ENCODE measurements at regions not wholly inside any gene's neighbourhood (a gene's known extent, or its start where the extent isn't known, plus 50 kb on each side); places are given as distances from the start of the nearest gene placed in this dataset.
"Not testable (repeated sequence)": the region's sequence is repeated elsewhere in the genome, so short reads cannot be mapped to it uniquely, and the experiment has no call there.

GRCh38 chr16:5205361-5206040 is 107.9 kb upstream of the EEF2KMT start (continued):
- TF ChIP-seq ZNF462 (CRISPR knock-in tag; IDR thresholded peaks at IDR 0.05) (no peak), CREB1 (CRISPR knock-in tag; IDR thresholded peaks at IDR 0.05; ENCODE audit: low read depth) (no peak)
- TF ChIP-seq, protein P1, sequence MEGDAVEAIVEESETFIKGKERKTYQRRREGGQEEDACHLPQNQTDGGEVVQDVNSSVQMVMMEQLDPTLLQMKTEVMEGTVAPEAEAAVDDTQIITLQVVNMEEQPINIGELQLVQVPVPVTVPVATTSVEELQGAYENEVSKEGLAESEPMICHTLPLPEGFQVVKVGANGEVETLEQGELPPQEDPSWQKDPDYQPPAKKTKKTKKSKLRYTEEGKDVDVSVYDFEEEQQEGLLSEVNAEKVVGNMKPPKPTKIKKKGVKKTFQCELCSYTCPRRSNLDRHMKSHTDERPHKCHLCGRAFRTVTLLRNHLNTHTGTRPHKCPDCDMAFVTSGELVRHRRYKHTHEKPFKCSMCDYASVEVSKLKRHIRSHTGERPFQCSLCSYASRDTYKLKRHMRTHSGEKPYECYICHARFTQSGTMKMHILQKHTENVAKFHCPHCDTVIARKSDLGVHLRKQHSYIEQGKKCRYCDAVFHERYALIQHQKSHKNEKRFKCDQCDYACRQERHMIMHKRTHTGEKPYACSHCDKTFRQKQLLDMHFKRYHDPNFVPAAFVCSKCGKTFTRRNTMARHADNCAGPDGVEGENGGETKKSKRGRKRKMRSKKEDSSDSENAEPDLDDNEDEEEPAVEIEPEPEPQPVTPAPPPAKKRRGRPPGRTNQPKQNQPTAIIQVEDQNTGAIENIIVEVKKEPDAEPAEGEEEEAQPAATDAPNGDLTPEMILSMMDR (conservative IDR thresholded peaks at IDR 0.05; ENCODE audit: low read depth in 2 of 2) = no peak

DNA sequence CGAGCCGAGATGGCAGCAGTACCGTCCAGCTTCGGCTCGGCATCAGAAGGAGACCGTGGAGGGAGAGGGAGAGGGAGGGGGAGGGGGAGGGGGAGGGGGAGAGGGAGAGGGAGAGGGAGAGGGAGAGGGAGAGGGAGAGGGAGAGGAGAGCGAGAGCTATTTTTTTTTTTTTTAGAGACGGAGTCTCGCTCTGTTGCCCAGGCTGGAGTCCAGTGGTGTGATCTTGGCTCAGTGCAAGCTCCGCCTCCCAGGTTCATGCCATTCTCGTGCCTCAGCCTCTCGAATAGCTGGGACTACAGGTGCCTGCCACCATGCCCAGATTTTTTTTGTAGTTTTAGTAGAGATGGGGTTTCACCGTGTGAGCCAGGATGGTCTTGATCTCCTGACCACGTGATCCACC is 106.1 kb upstream of the EEF2KMT start:
- peaks cover 15% of the 10 kb centered on the region for H3K36me3 Mint-ChIP-seq (ENCODE audit: low read depth)
- H3K4me1 Mint-ChIP-seq; H4K20me1 ChIP-seq (replicated peaks; ENCODE audit: insufficient read depth); H3K79me2 ChIP-seq (replicated peaks; ENCODE audit: insufficient read depth); DNase-seq (ENCODE audit: low spot score); H3K4me1 ChIP-seq (ENCODE audit: insufficient read depth); H3K4me2 ChIP-seq; ATAC-seq; H2AFZ ChIP-seq; H3F3A ChIP-seq (replicated peaks; ENCODE audit: low read depth); H3K4me3 ChIP-seq; H3K9me2 ChIP-seq (ENCODE audit: insufficient read depth); H3K27ac Mint-ChIP-seq; H3K27ac ChIP-seq (ENCODE audit: low read depth); H3K27me3 ChIP-seq (ENCODE audit: insufficient read depth); H3K27me3 Mint-ChIP-seq (ENCODE audit: insufficient read depth, low read depth, poor library complexity); H3K4me3 Mint-ChIP-seq; H3K36me3 ChIP-seq (ENCODE audit: insufficient read depth): not testable (repeated sequence)
- H3K9me3 Mint-ChIP-seq = peaks cover 17% of the 10 kb centered on the region
